GM12878 (cell line): ENCODE measurements at regions not wholly inside any gene's neighbourhood (a gene's known extent, or its start where the extent isn't known, plus 50 kb on each side); places are given as distances from the start of the nearest gene placed in this dataset.

Experiments
- ATAC-seq: fragments of 200-7000 bp; cut with Tn5 transposase; 3 replicates; pipeline ENCODE4 v1.9.1; 2020; ENCODE audit warnings: mild to moderate bottlenecking, moderate library complexity
- BruUV-seq: library from RNA; stranded (reverse); fragments of 400-500 nt; replicated peaks from 2 replicates; lab custom pipeline; 2021; lab: Mats Ljungman, UMichigan
- CTCF ChIA-PET: fragments of 300-600 bp; sonication (Branson Sonifier 250); formaldehyde crosslinking; extraction: SDS; loops from one replicate; lab custom pipeline; 2021; ENCODE audit warnings: inconsistent platforms; lab: Yijun Ruan, JAX
- POLR2A ChIA-PET: fragments of 350-600 bp; formaldehyde crosslinking; extraction: SDS; loops from one replicate; lab custom pipeline; 2021; ENCODE audit warnings: inconsistent platforms; lab: Charles Lee
- RAD21 ChIA-PET: fragments of 300-600 bp; sonication (Branson Sonifier 250); formaldehyde crosslinking; loops from one replicate; lab custom pipeline; 2023; ENCODE audit warnings: antibody characterized with exemption; ENCODE audit not compliant: unreplicated experiment; lab: Charles Lee
- SMC1A ChIA-PET: fragments of 300-600 bp; sonication (Branson Sonifier 250); formaldehyde crosslinking; loops from one replicate; lab custom pipeline; 2023; ENCODE audit not compliant: unreplicated experiment, uncharacterized antibody; lab: Charles Lee
- DNase-seq: peaks from one replicate; pipeline ENCODE4 v3.0.0-alpha.2; 2011; ENCODE audit warnings: low read depth, low spot score
- FAIRE-seq: peaks from 3 replicates; lab custom pipeline; 2011; peaks lifted over from hg19 to GRCh38; lab: Jason Lieb, UNC
- H2AFZ ChIP-seq: 2 replicates; pipeline ENCODE4 v1.6.0; 2011; ENCODE audit warnings: low read depth, low read length, control low read depth; ENCODE audit not compliant: control insufficient read depth
- H3K27ac ChIP-seq: 2 replicates; pipeline ENCODE4 v1.5.1; 2011; ENCODE audit warnings: control low read depth; ENCODE audit not compliant: control insufficient read depth, insufficient read depth
- H3K27me3 ChIP-seq, 2 experiments: replicated peaks in 1 of 2; 2 replicates each; pipeline versions ENCODE4 v1.6.0 to v1.6.1; 2011; ENCODE audit warnings: low read length in 1 of 2; ENCODE audit not compliant: control insufficient read depth in 2 of 2, insufficient read depth in 2 of 2
- H3K36me3 ChIP-seq, 2 experiments: 2 replicates each; pipeline ENCODE4 v1.5.1; 2011; ENCODE audit warnings: low read length in 1 of 2; ENCODE audit not compliant: control insufficient read depth in 2 of 2, insufficient read depth in 2 of 2
- H3K4me1 ChIP-seq: 2 replicates; pipeline ENCODE4 v1.6.1; 2011; ENCODE audit warnings: mild to moderate bottlenecking, low read length, moderate library complexity, mixed read lengths; ENCODE audit not compliant: control insufficient read depth, insufficient read depth
- H3K4me2 ChIP-seq: 2 replicates; pipeline ENCODE4 v1.6.0; 2011; ENCODE audit warnings: control low read depth; ENCODE audit not compliant: control insufficient read depth, insufficient read depth
- H3K4me3 ChIP-seq: fragments of 200-600 bp; sonication (generic); 2 replicates; pipeline ENCODE4 v1.5.1; 2016
- H3K79me2 ChIP-seq: 2 replicates; pipeline ENCODE4 v1.6.0; 2011; ENCODE audit warnings: low read length; ENCODE audit not compliant: control insufficient read depth, insufficient read depth
- H3K9ac ChIP-seq: 2 replicates; pipeline ENCODE4 v1.8.0; 2011; ENCODE audit warnings: low read length, control low read depth, mixed read lengths; ENCODE audit not compliant: control insufficient read depth, insufficient read depth
- H3K9me3 ChIP-seq: replicated peaks from 3 replicates; pipeline ENCODE4 v1.5.1; 2011; ENCODE audit warnings: mild to moderate bottlenecking, low read length; ENCODE audit not compliant: control insufficient read depth, insufficient read depth
- H4K20me1 ChIP-seq: 2 replicates; pipeline ENCODE4 v1.6.0; 2011; ENCODE audit not compliant: control insufficient read depth, insufficient read depth
- E2F8 ChIP-seq: fragments of 450-650 bp; IDR thresholded peaks from 2 replicates; pipeline ENCODE4 v1.6.1; 2018; ENCODE audit warnings: mild to moderate bottlenecking, low read depth, moderate library complexity; ENCODE audit not compliant: partially characterized antibody
- FOXM1 ChIP-seq: IDR thresholded peaks from 2 replicates; pipeline ENCODE4 v1.6.1; 2012; ENCODE audit warnings: low read depth, mild to moderate bottlenecking, inconsistent platforms, low read length, moderate library complexity
- IRF5 ChIP-seq: fragments of 450-650 bp; IDR thresholded peaks from 2 replicates; pipeline ENCODE4 v1.6.1; 2017; ENCODE audit warnings: borderline replicate concordance
- WGBS: methylation state at CpG from one replicate; pipeline ENCODE4 v1.1.6; 2016; ENCODE audit warnings: low lambda C conversion rate; ENCODE audit not compliant: insufficient replicate concordance, insufficient coverage; ENCODE audit errors: missing lambda C conversion rate; 5-methylcytosine and 5-hydroxymethylcytosine counted together
- in situ Hi-C: fragments of 300-500 bp; cut with MboI; formaldehyde crosslinking; loops from 9 replicates; pipeline ENCODE4 v1.14.3; 2018; ENCODE audit warnings: mixed read lengths
- intact Hi-C: fragments of 100-400 bp; cut with micrococcal nuclease; formaldehyde crosslinking; loops from one replicate; pipeline ENCODE4 v1.14.2; 2022; ENCODE audit not compliant: unreplicated experiment
- TF ChIP-seq, protein P1 (sequence below): fragments of 450-650 bp; IDR thresholded peaks from 2 replicates; pipeline ENCODE4 v1.6.1; 2016; ENCODE audit warnings: mild to moderate bottlenecking
- TF ChIP-seq, protein P2 (sequence below): fragments of 450-650 bp; IDR thresholded peaks from 2 replicates; pipeline ENCODE4 v1.6.1; 2018; ENCODE audit warnings: borderline replicate concordance, mild to moderate bottlenecking; ENCODE audit not compliant: partially characterized antibody

DNA sequence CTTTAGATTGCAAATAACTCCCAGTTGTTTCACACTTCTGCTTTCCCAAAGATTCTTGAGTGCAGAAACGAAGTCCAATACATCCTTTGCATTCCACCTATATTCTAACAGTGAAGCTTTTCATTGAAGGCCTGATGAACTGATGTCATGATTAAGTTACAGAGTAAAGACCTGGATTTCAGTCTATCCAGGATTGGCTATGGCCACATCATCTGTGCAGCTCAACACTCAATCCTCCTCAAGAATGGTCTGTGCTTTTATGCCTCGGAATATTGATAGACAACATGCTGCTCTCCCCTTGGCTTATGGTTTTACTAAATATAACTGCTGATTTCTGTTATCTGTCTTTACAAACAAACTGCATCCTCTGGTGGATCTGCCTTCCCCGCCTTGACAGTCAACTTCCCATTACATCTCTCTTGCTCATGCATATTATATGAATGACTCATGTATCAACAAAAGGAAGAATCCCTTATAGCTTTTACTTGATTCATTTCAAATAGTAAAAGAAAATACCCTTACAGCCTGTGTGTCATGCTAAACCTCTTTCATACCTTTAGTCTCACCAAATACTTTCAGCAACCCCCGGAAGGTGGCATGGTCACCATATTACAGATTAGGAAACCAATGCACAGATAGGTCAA lies 59.5 kb downstream of the SCN11A start:
- no TSS peak for BruUV-seq
- H3K4me2 ChIP-seq = no peak overlapping the region
- no peak overlapping the region for H2AFZ ChIP-seq
- no peak for FAIRE-seq
- SMC1A ChIA-PET = interaction anchor here (1.1 kb wide), 1 partner anchor 8 kb away, joined by 3 read pairs; no protein-coding TSS in a partner anchor
- intact Hi-C loops (no loop called here), in situ Hi-C loops (no loop called here)
- no peak overlapping the region for H3K27ac ChIP-seq
- TF ChIP-seq E2F8 = no peak
- H3K4me3 ChIP-seq = no peak overlapping the region
- no peaks in the 10 kb centered on the region for H3K4me1 ChIP-seq
- no peak overlapping the region for H3K9ac ChIP-seq
- DNase-seq = no peak
- H3K36me3 ChIP-seq = no peaks in the 10 kb centered on the region
- RAD21 ChIA-PET = no interaction called here
- no peaks in the 10 kb centered on the region for H3K79me2 ChIP-seq
- H4K20me1 ChIP-seq = no peaks in the 10 kb centered on the region
- ATAC-seq = no peak
- no peaks in the 10 kb centered on the region for H3K9me3 ChIP-seq
- POLR2A ChIA-PET = interaction anchor here (0.6 kb wide), 1 partner anchor 740 kb away, joined by 7 read pairs; no protein-coding TSS in a partner anchor
- WGBS = 37% methylated on average over 4 of the region's 4 CpGs
- CTCF ChIA-PET = interaction anchor here (1.3 to 2.0 kb wide), 3 partner anchors 8 to 471 kb away, joined by 5 to 6 read pairs (median 6); no protein-coding TSS in a partner anchor
- H3K27me3 ChIP-seq = peaks cover 0 to 3% of the 10 kb centered on the region in 2 experiments; a peak in 3 of 4 replicates

DNA sequence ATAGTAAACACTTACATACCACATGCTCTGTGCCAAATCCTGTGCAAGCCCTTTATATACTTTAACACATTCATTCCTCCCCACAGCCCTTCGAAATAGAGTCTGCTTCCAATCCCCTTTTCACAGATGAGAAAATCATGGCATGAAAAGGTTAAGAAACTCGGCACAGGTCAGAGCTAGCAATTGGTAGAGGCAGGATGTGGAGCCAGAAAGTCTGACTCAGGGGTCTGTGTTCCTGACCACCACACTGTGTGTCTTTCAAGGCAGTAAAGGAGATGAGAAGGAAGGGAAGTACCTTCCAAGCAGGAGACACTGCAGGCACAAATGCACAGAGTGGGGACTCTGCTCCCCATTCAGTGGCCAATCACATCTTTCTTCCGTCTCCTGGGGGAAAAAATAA lies 61.1 kb downstream of the SCN11A start:
- H3K9ac ChIP-seq = no peak overlapping the region
- ChIA-PET RAD21 (no interaction called here), SMC1A (no interaction called here), POLR2A (no interaction called here), CTCF (interaction anchor here (1.0 to 1.3 kb wide), 2 partner anchors 9 kb away, joined by 3 to 6 read pairs; no protein-coding TSS in a partner anchor)
- no peaks in the 10 kb centered on the region for H3K36me3 ChIP-seq
- WGBS = 0% methylated on average over 3 of the region's 3 CpGs
- no peak overlapping the region for H3K4me3 ChIP-seq
- H3K4me2 ChIP-seq = no peak overlapping the region
- no peak for FAIRE-seq
- DNase-seq = no peak
- no peak overlapping the region for H2AFZ ChIP-seq
- no peaks in the 10 kb centered on the region for H4K20me1 ChIP-seq
- intact Hi-C loops = no loop called here
- no peaks in the 10 kb centered on the region for H3K9me3 ChIP-seq
- H3K27ac ChIP-seq = no peak overlapping the region
- no peaks in the 10 kb centered on the region for H3K4me1 ChIP-seq
- no peak for ATAC-seq
- H3K27me3 ChIP-seq = peaks cover 0 to 3% of the 10 kb centered on the region in 2 experiments; a peak in 3 of 4 replicates
- no TSS peak for BruUV-seq
- in situ Hi-C loops = no loop called here
- H3K79me2 ChIP-seq = no peaks in the 10 kb centered on the region
- TF ChIP-seq IRF5 = no peak
- TF ChIP-seq, protein P1, sequence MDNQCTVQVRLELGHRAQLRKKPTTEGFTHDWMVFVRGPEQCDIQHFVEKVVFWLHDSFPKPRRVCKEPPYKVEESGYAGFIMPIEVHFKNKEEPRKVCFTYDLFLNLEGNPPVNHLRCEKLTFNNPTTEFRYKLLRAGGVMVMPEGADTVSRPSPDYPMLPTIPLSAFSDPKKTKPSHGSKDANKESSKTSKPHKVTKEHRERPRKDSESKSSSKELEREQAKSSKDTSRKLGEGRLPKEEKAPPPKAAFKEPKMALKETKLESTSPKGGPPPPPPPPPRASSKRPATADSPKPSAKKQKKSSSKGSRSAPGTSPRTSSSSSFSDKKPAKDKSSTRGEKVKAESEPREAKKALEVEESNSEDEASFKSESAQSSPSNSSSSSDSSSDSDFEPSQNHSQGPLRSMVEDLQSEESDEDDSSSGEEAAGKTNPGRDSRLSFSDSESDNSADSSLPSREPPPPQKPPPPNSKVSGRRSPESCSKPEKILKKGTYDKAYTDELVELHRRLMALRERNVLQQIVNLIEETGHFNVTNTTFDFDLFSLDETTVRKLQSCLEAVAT = no peak
- TF ChIP-seq, protein P2, sequence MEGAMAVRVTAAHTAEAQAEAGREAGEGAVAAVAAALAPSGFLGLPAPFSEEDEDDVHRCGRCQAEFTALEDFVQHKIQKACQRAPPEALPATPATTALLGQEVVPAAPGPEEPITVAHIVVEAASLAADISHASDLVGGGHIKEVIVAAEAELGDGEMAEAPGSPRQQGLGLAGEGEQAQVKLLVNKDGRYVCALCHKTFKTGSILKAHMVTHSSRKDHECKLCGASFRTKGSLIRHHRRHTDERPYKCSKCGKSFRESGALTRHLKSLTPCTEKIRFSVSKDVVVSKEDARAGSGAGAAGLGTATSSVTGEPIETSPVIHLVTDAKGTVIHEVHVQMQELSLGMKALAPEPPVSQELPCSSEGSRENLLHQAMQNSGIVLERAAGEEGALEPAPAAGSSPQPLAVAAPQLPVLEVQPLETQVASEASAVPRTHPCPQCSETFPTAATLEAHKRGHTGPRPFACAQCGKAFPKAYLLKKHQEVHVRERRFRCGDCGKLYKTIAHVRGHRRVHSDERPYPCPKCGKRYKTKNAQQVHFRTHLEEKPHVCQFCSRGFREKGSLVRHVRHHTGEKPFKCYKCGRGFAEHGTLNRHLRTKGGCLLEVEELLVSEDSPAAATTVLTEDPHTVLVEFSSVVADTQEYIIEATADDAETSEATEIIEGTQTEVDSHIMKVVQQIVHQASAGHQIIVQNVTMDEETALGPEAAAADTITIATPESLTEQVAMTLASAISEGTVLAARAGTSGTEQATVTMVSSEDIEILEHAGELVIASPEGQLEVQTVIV = no peak
- TF ChIP-seq FOXM1 = no peak
